ENCODE measurements at regions not wholly inside any gene's neighbourhood (a gene's known extent, or its start where the extent isn't known, plus 50 kb on each side); places are given as distances from the start of the nearest gene placed in this dataset.

GRCh38 chr3:44018926-44019325 lies 222.8 kb upstream of the TOPAZ1 start:
- TF ChIP-seq, protein P1, sequence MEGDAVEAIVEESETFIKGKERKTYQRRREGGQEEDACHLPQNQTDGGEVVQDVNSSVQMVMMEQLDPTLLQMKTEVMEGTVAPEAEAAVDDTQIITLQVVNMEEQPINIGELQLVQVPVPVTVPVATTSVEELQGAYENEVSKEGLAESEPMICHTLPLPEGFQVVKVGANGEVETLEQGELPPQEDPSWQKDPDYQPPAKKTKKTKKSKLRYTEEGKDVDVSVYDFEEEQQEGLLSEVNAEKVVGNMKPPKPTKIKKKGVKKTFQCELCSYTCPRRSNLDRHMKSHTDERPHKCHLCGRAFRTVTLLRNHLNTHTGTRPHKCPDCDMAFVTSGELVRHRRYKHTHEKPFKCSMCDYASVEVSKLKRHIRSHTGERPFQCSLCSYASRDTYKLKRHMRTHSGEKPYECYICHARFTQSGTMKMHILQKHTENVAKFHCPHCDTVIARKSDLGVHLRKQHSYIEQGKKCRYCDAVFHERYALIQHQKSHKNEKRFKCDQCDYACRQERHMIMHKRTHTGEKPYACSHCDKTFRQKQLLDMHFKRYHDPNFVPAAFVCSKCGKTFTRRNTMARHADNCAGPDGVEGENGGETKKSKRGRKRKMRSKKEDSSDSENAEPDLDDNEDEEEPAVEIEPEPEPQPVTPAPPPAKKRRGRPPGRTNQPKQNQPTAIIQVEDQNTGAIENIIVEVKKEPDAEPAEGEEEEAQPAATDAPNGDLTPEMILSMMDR (conservative IDR thresholded peaks at IDR 0.05 in 1 of 2, IDR thresholded peaks at IDR 0.05 in 1 of 2; ENCODE audit: extremely low read depth in 1 of 2, insufficient read depth in 1 of 2, low read depth in 1 of 2, low read length in 2 of 2) = no peak
- TF ChIP-seq EZH2 (IDR thresholded peaks at IDR 0.05; ENCODE audit: borderline replicate concordance, low read length) = no peak

All from mammary epithelial cell (primary cell).